ENCODE measurements at regions not wholly inside any gene's neighbourhood (a gene's known extent, or its start where the extent isn't known, plus 50 kb on each side); places are given as distances from the start of the nearest gene placed in this dataset.

DNA sequence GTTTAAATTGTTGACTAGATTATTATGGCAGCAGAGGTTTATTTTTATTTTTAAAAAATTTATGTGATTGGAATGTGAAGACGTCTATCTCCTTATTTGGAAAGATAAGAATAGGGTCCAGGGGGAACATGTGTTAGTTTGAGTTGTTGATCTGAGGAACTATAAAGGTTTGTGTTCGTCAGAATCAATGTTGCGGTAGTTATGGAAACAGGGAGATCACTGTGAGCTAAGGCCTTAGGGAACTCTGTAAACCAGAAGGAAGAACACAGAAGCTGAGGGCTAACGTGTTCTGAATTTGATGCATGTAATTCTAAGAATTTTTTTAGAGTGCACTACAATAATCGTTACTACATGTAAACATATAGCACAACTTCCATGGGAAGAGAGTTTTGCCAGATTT, 168.5 kb upstream of the ZSWIM2 start:
- Histone ChIP-seq H3K27ac (no peak overlapping the region), H3K36me3 (replicated peaks in 1 of 2; ENCODE audit: insufficient read depth in 1 of 2, low read depth in 2 of 2) (no peaks in the 10 kb centered on the region), H3K9me3 (no peaks in the 10 kb centered on the region), H3K27me3 (no peaks in the 10 kb centered on the region), H3K4me1 (no peaks in the 10 kb centered on the region), H3K4me3 (no peak overlapping the region)
- ATAC-seq: no peak
- no peak for DNase-seq
- WGBS, 2 donors: 56 to 60% methylated on average over 5 of the region's 5 CpGs
- intact Hi-C loops (cut with DNase I): no loop called here
- no peak for TF ChIP-seq POLR2A (IDR thresholded peaks at IDR 0.05)
- TF ChIP-seq, protein P1, sequence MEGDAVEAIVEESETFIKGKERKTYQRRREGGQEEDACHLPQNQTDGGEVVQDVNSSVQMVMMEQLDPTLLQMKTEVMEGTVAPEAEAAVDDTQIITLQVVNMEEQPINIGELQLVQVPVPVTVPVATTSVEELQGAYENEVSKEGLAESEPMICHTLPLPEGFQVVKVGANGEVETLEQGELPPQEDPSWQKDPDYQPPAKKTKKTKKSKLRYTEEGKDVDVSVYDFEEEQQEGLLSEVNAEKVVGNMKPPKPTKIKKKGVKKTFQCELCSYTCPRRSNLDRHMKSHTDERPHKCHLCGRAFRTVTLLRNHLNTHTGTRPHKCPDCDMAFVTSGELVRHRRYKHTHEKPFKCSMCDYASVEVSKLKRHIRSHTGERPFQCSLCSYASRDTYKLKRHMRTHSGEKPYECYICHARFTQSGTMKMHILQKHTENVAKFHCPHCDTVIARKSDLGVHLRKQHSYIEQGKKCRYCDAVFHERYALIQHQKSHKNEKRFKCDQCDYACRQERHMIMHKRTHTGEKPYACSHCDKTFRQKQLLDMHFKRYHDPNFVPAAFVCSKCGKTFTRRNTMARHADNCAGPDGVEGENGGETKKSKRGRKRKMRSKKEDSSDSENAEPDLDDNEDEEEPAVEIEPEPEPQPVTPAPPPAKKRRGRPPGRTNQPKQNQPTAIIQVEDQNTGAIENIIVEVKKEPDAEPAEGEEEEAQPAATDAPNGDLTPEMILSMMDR (IDR thresholded peaks at IDR 0.05): no peak

DNA sequence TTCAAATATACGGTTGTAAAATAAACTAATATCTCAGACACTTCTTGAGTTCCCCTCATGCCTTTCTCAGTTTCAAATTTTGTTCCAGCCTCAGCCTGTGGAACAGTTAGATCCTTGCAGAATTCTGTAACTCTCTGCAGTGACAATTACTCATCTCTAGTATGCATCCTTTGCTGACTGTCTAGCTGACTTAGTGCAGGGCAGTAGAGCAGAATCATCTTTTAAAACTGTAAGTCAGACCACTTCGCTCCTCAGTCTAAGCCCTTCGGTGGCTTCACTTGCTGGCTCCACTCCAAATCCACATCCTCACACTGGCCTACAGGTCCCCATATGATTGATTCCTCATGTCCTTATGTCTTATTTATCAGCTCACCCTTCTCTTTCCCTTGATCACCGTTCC, 164.1 kb upstream of the ZSWIM2 start:
- H3K36me3 ChIP-seq (replicated peaks in 1 of 2; ENCODE audit: insufficient read depth in 1 of 2, low read depth in 2 of 2): no peaks in the 10 kb centered on the region
- no peak overlapping the region for H3K27ac ChIP-seq
- WGBS, 2 donors: 60 to 68% methylated on average over 4 of the region's 4 CpGs
- no peaks in the 10 kb centered on the region for H3K4me1 ChIP-seq
- H3K27me3 ChIP-seq: no peaks in the 10 kb centered on the region
- no peaks in the 10 kb centered on the region for H3K9me3 ChIP-seq
- intact Hi-C loops (cut with DNase I): no loop called here
- DNase-seq (no peak), ATAC-seq (no peak)
- TF ChIP-seq POLR2A (IDR thresholded peaks at IDR 0.05): no peak
- TF ChIP-seq, protein P1 (IDR thresholded peaks at IDR 0.05): no peak
- no peak overlapping the region for H3K4me3 ChIP-seq

DNA sequence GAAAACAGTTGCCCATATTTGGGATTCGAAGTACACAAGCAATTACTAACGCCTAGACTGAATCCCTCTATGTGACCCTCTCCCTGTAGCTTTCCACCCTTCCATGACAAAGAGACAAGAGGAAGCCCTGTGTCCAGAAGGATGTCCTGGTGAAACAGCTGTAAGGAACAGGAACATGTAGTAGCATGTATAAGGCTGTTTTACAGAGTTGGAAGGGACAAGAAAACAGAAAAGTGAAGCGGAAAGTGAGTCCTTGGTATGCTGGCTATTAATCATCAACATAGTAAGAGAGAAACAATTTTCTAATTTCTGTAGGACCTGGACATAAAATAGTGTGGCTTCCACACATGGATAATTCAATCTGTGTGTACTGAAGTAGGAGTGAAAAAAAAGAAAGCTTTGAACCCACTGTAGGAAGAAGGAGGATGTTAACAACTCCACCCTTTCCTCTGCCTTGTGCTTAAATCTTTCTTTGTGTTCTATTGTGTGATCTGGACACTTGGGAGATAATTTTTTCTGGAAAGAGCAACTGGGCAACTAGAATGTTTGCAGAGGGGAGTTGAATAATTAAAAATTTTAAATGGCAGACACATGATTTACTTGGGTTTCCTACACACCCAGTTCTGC, 162.3 kb upstream of the ZSWIM2 start:
- intact Hi-C loops (cut with DNase I): no loop called here
- TF ChIP-seq, protein P1 (IDR thresholded peaks at IDR 0.05): no peak
- TF ChIP-seq POLR2A (IDR thresholded peaks at IDR 0.05): no peak
- ATAC-seq (no peak), DNase-seq (no peak)
- Histone ChIP-seq H3K4me1 (no peaks in the 10 kb centered on the region), H3K27ac (no peak overlapping the region), H3K36me3 (replicated peaks in 1 of 2; ENCODE audit: insufficient read depth in 1 of 2, low read depth in 2 of 2) (no peaks in the 10 kb centered on the region), H3K9me3 (no peaks in the 10 kb centered on the region), H3K4me3 (no peak overlapping the region), H3K27me3 (no peaks in the 10 kb centered on the region)
- WGBS, 2 donors: 63 to 77% methylated on average over 3 of the region's 3 CpGs

DNA sequence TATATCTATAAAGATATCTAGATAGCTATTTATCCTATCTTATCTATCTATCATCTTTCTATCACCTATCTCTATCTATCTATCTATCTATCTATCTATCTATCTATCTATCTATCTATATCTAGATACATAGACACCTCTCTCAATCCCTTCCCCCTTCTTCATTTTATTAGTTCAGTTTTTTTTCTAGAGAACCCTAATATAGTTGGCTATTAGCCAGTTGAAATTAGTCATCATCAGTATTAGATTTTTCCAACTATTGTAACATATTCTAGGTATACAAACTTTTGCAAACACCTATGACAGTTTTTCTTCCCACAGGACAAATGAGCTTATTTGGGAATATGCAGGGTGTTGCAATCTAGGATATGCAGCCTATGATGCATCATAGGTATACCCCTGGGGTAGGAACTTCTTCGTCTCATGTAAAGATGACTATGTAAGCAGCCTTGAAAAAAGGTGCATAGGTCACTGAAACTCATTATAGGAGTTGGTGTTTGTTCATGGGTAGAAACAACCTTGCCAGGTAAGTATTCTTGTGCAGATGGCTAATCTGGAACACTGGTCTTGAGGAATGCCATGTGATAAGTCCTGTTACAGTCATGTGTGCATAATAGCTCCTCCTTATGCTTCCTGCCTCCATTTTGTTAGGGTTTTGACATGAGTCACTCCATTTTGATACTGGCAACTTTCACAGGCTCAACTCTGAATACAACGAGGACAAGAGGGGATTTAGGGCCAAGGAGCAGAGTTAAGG, 160.7 kb upstream of the ZSWIM2 start:
- H3K27ac ChIP-seq: no peak overlapping the region
- intact Hi-C loops (cut with DNase I): no loop called here
- DNase-seq (no peak), ATAC-seq (no peak)
- TF ChIP-seq, protein P1 (IDR thresholded peaks at IDR 0.05): no peak
- TF ChIP-seq POLR2A (IDR thresholded peaks at IDR 0.05): no peak
- no peaks in the 10 kb centered on the region for H3K9me3 ChIP-seq
- no peak overlapping the region for H3K4me3 ChIP-seq
- H3K4me1 ChIP-seq: no peaks in the 10 kb centered on the region
- 60 to 78% methylated on average over 2 of the region's 2 CpGs for WGBS, 2 donors
- no peaks in the 10 kb centered on the region for H3K27me3 ChIP-seq
- no peaks in the 10 kb centered on the region for H3K36me3 ChIP-seq (replicated peaks in 1 of 2; ENCODE audit: insufficient read depth in 1 of 2, low read depth in 2 of 2)

DNA sequence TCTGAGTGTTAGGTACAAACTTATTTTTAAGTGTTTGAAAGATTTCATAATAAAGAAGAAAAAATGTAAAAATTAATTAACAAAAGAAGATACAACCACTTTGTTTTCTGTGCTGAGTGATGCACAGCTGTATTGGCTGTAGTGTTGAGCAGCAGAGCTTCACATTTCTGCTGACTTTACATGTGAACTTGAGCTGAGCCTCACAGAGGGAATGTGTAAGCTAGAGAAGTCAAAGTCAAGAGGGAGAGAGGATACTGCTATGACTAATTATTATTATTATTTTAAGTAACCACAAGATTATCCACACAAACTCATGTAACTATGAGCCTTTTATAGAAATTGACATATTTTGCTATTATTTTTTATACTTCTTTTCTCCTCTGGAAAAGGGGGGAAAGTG, 159.1 kb upstream of the ZSWIM2 start:
- no peak for ATAC-seq
- no peak for DNase-seq
- H3K9me3 ChIP-seq: no peaks in the 10 kb centered on the region
- TF ChIP-seq POLR2A (IDR thresholded peaks at IDR 0.05): no peak
- TF ChIP-seq, protein P1 (IDR thresholded peaks at IDR 0.05): no peak
- H3K4me1 ChIP-seq: no peaks in the 10 kb centered on the region
- intact Hi-C loops (cut with DNase I): no loop called here
- no peak overlapping the region for H3K27ac ChIP-seq
- no peak overlapping the region for H3K4me3 ChIP-seq
- H3K27me3 ChIP-seq: no peaks in the 10 kb centered on the region
- no peaks in the 10 kb centered on the region for H3K36me3 ChIP-seq (replicated peaks in 1 of 2; ENCODE audit: insufficient read depth in 1 of 2, low read depth in 2 of 2)

All from body of pancreas (tissue), 4 donors.